ENCODE measurements at regions not wholly inside any gene's neighbourhood (a gene's known extent, or its start where the extent isn't known, plus 50 kb on each side); places are given as distances from the start of the nearest gene placed in this dataset.

DNA sequence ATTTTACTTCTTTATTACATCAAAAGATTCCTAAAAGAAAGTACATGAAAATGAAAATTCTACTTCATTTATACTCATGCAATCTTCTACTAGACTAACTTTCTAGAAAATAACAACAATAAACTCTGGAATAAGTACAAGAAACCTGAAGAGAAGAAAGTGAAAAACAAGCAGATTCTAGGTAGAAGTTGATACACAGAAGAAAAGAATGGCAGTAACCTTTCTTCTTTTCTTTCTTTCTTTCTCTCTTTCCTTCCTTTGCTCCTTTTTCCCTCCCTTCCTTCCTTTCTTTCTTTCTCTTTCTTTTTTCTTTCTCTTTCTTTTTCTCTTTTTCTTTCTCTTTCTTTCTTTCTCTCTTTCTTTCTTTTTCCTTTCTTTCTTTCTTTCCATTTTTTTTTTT is 541.7 kb upstream of the ANKRD30A start:
- TF ChIP-seq, protein P1, sequence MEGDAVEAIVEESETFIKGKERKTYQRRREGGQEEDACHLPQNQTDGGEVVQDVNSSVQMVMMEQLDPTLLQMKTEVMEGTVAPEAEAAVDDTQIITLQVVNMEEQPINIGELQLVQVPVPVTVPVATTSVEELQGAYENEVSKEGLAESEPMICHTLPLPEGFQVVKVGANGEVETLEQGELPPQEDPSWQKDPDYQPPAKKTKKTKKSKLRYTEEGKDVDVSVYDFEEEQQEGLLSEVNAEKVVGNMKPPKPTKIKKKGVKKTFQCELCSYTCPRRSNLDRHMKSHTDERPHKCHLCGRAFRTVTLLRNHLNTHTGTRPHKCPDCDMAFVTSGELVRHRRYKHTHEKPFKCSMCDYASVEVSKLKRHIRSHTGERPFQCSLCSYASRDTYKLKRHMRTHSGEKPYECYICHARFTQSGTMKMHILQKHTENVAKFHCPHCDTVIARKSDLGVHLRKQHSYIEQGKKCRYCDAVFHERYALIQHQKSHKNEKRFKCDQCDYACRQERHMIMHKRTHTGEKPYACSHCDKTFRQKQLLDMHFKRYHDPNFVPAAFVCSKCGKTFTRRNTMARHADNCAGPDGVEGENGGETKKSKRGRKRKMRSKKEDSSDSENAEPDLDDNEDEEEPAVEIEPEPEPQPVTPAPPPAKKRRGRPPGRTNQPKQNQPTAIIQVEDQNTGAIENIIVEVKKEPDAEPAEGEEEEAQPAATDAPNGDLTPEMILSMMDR (IDR thresholded peaks at IDR 0.05) = no peak
- TF ChIP-seq POLR2AphosphoS5 (IDR thresholded peaks at IDR 0.05) (no peak), POLR2A (IDR thresholded peaks at IDR 0.05) (no peak)
